ENCODE measurements at regions not wholly inside any gene's neighbourhood (a gene's known extent, or its start where the extent isn't known, plus 50 kb on each side); places are given as distances from the start of the nearest gene placed in this dataset.

DNA sequence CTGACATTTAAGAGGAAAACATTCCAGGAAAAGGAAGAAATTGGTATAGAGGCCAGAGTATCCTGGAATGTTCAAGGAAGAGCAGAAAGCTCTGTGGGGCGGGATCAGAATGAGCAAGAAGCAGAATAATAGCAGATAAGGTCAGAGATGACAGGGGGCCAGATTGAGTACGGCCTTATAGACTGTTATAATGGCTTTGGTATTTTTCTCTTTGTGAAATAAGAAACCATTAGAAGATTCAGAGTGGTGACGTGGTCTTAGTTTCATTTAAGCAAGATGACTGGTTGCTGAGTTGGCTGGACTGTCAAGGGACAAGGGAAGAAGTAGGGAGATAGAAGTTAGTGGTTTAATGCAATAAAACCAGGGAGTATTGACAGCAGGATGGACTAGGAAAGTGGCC lies 218.3 kb upstream of the SOX2 start:
- H3K4me2 ChIP-seq (ENCODE audit: insufficient read depth in 1 of 2, low read depth in 2 of 2, low read length in 2 of 2): no peak overlapping the region
- no peak overlapping the region for H3K18ac ChIP-seq (ENCODE audit: extremely low read depth, low read length)
- H3K23me2 ChIP-seq (ENCODE audit: low read depth, low read length): no peaks in the 10 kb centered on the region
- FAIRE-seq: no peak
- H2BK120ac ChIP-seq (replicated peaks; ENCODE audit: low read depth, low read length): no peak overlapping the region
- no peak overlapping the region for H2BK15ac ChIP-seq (ENCODE audit: low read length)
- no peak overlapping the region for H3K9ac ChIP-seq (replicated peaks in 1 of 4; ENCODE audit: extremely low read depth in 1 of 4, low read depth in 3 of 4, low read length in 3 of 4)
- no peak overlapping the region for H2BK12ac ChIP-seq (ENCODE audit: low read depth, low read length)
- H4K20me1 ChIP-seq (replicated peaks in 1 of 2; ENCODE audit: control insufficient read depth in 1 of 2, insufficient read depth in 2 of 2, low read length in 2 of 2): no peaks in the 10 kb centered on the region
- CTCF ChIA-PET (ENCODE audit: partially characterized antibody): no interaction called here
- no peak overlapping the region for H4K8ac ChIP-seq (ENCODE audit: extremely low read depth, insufficient read depth, low read length)
- H3K23ac ChIP-seq (ENCODE audit: insufficient read length): no peak overlapping the region
- no peaks in the 10 kb centered on the region for H3K36me3 ChIP-seq (ENCODE audit: control insufficient read depth in 2 of 4, insufficient read depth in 4 of 4, low read length in 3 of 4)
- 84% methylated on average over 3 of the region's 3 CpGs; no CpG with 5 or more reads in 1 of the 2 experiments for WGBS, 2 experiments (ENCODE audit: extremely low coverage in 1 of 2, insufficient coverage in 1 of 2, insufficient read length in 1 of 2, insufficient replicate concordance in 2 of 2, low coverage in 1 of 2, low lambda C conversion rate in 2 of 2, missing lambda C conversion rate in 1 of 2)
- H2AK5ac ChIP-seq (ENCODE audit: low read depth, low read length): no peak overlapping the region
- H3K9me3 ChIP-seq (ENCODE audit: insufficient read depth in 2 of 2, low read depth in 1 of 2, low read length in 1 of 2): no peaks in the 10 kb centered on the region
- no peak overlapping the region for H3K14ac ChIP-seq (ENCODE audit: insufficient read length)
- no peaks in the 10 kb centered on the region for H3K79me2 ChIP-seq (ENCODE audit: control insufficient read depth in 1 of 2, insufficient read depth in 2 of 2, low read length in 2 of 2)
- no peak overlapping the region for H4K5ac ChIP-seq (ENCODE audit: insufficient read length, low read depth, low read length)
- H3K56ac ChIP-seq (replicated peaks; ENCODE audit: insufficient read length, low read depth, low read length): no peak overlapping the region
- no peaks in the 10 kb centered on the region for H3K27me3 ChIP-seq (replicated peaks in 1 of 4; ENCODE audit: control insufficient read depth in 3 of 4, extremely low read depth in 1 of 4, insufficient read depth in 3 of 4, low read length in 3 of 4)
- H3K4me1 ChIP-seq (replicated peaks in 1 of 4; ENCODE audit: control insufficient read depth in 3 of 4, insufficient read depth in 4 of 4, low read length in 3 of 4): peaks cover 0 to 2% (median 0%) of the 10 kb centered on the region in 4 experiments; a peak in 1 of 7 replicates
- no peak overlapping the region for H3K27ac ChIP-seq (ENCODE audit: low read depth, low read length)
- no peak for DNase-seq (ENCODE audit: low read depth in 1 of 2, low spot score in 2 of 2)
- H3K79me1 ChIP-seq (ENCODE audit: low read depth, low read length): no peaks in the 10 kb centered on the region
- no peak overlapping the region for H2AFZ ChIP-seq (ENCODE audit: low read length)
- no peak overlapping the region for H4K91ac ChIP-seq (replicated peaks; ENCODE audit: insufficient read length, low read length)
- no peak overlapping the region for H3K4me3 ChIP-seq (ENCODE audit: extremely low read depth in 1 of 4, insufficient read depth in 2 of 4, low read depth in 3 of 4, low read length in 4 of 4)
- no peak overlapping the region for H3K4ac ChIP-seq (replicated peaks; ENCODE audit: insufficient read length, low read depth, low read length)
- no peak overlapping the region for H2BK5ac ChIP-seq (ENCODE audit: low read depth, low read length)
- no peak overlapping the region for H2BK20ac ChIP-seq (ENCODE audit: low read length)
- POLR2A ChIA-PET (ENCODE audit: partially characterized antibody): no interaction called here
- no peak for TF ChIP-seq EGR1 (IDR thresholded peaks at IDR 0.05; ENCODE audit: borderline replicate concordance, low read depth, low read length)
- TF ChIP-seq HDAC2 (IDR thresholded peaks at IDR 0.05; ENCODE audit: borderline replicate concordance in 1 of 2, low read depth in 2 of 2, low read length in 2 of 2): no peak
- TF ChIP-seq NRF1 (IDR thresholded peaks at IDR 0.05; ENCODE audit: low read depth, low read length): no peak
- no peak for TF ChIP-seq FOSL1 (IDR thresholded peaks at IDR 0.05; ENCODE audit: insufficient read depth, low read depth, low read length)
